Heart right ventricle (tissue), 16 donors: ENCODE measurements at regions not wholly inside any gene's neighbourhood (a gene's known extent, or its start where the extent isn't known, plus 50 kb on each side); places are given as distances from the start of the nearest gene placed in this dataset.

Experiments
- ATAC-seq, 8 donors: fragments of 200-7000 bp; cut with Tn5 transposase; one replicate each; pipeline ENCODE4 v1.9.1; 2020; ENCODE audit warnings: mild to moderate bottlenecking in 8 of 8, moderate library complexity in 8 of 8, moderate number of reproducible peaks in 1 of 8
- DNase-seq, 2 donors: peaks; one replicate each; pipeline ENCODE4 v3.0.0-alpha.2; 2020
- H3K27ac ChIP-seq, 10 donors: fragments of 200-600 bp; sonication (generic) in 2 of 10; one replicate each; pipeline versions ENCODE4 v1.5.0 to v1.8.0; 2020 to 2022; ENCODE audit warnings: mild to moderate bottlenecking in 3 of 10
- H3K27me3 ChIP-seq, 7 donors: fragments of 200-600 bp; one replicate each; pipeline ENCODE4 v1.8.0; 2021 to 2022; ENCODE audit warnings: mild to moderate bottlenecking in 2 of 7
- H3K36me3 ChIP-seq, 9 donors: fragments of 200-600 bp; sonication (generic) in 1 of 9; one replicate each; pipeline versions ENCODE4 v1.5.0 to v1.8.0; 2020 to 2022; ENCODE audit warnings: mild to moderate bottlenecking in 2 of 9
- H3K4me1 ChIP-seq, 9 donors: fragments of 200-600 bp; sonication (generic) in 1 of 9; one replicate each; pipeline versions ENCODE4 v1.5.0 to v1.8.0; 2020 to 2022; ENCODE audit warnings: mild to moderate bottlenecking in 4 of 9
- H3K4me3 ChIP-seq, 10 donors: fragments of 200-600 bp; sonication (generic) in 2 of 10; one replicate each; pipeline versions ENCODE4 v1.5.0 to v1.8.0; 2020 to 2022; ENCODE audit warnings: mild to moderate bottlenecking in 7 of 10, moderate library complexity in 2 of 10
- H3K9me3 ChIP-seq, 11 donors: fragments of 200-600 bp in 10 of 11; sonication (generic) in 2 of 11; one replicate each; pipeline versions ENCODE4 v1.5.0 to v1.8.0; 2013 to 2022; ENCODE audit warnings: mild to moderate bottlenecking in 2 of 11, control low read depth in 1 of 11, moderate library complexity in 1 of 11
- CTCF ChIP-seq, 9 donors: fragments of 200-600 bp; sonication (generic) in 2 of 9; IDR thresholded peaks; one replicate each; pipeline versions ENCODE4 v1.5.0 to v1.8.0; 2021 to 2022; ENCODE audit warnings: antibody characterized with exemption in 9 of 9, mild to moderate bottlenecking in 5 of 9, moderate library complexity in 1 of 9
- WGBS, 2 donors: extraction: QIAGEN DNeasy Blood & Tissue Kit; methylation state at CpG; one replicate each; pipeline ENCODE4 v1.1.7; 2013; ENCODE audit warnings: inconsistent platforms in 1 of 2; 5-methylcytosine and 5-hydroxymethylcytosine counted together
- intact Hi-C, 10 donors: fragments of 100-400 bp; cut with DNase I; formaldehyde crosslinking; loops; one replicate each; pipeline versions ENCODE4 v1.11.1 to v1.14.2; 2022
- donor health status: Arrhythmogenic right ventricular cardiomyopathy.
- donor health status: ischemic (EF 13 %, LVEDD 7.1; RV severe dilation, severe dysfunction).
- donor health status: healthy with polysubstance abuse.
- donor health status: DM: no; HTN: yes; CAD: no.
- donor health status: DM: no; HTN: no; CAD: no.
- donor health status: ischemic (EF 25% LVEDD 6.9; RV normal size, moderate dysfunction).
- donor health status: ischemic (EF 25% LVEDD 5.7; RV mildly dilated, moderate dysfunction).
- donor health status: healthy.
- donor health status: DM: yes; HTN: yes; CAD: no.
- donor health status: Ischemic cardiomyopathy.
- donor health status: ischemic (EF 35%, LVEDD 5.7; RV mildly dilated, moderate dysfunction).
- donor health status: nonischemic (EF 11% LVEDD 7.7; RV severe dilation, severe dysfunction).
- donor health status: DM: yes; HTN: yes; CAD: no.
- donor health status: PGD.
- donor health status: ischemic (EF 29% LVEDD 5.4; RV normal size, mild dysfunction).
- donor health status: nonischemic (EF 23%, LVEDD 6.1; RV moderate dilation, normal function).

- WGBS, 2 donors, result 84 to 89% methylated on average over 2 of the region's 2 CpGs
- no peak for TF ChIP-seq CTCF (IDR thresholded peaks at IDR 0.05)
- Histone ChIP-seq H3K9me3 (no peaks in the 10 kb centered on the region), H3K4me1 (no peaks in the 10 kb centered on the region), H3K27ac (no peak overlapping the region), H3K4me3 (no peak overlapping the region), H3K27me3 (no peaks in the 10 kb centered on the region), H3K36me3 (no peaks in the 10 kb centered on the region)
- ATAC-seq (no peak), DNase-seq (no peak)
- intact Hi-C loops, result no loop called here
These were observed 662.2 kb downstream of the TOX3 start for GRCh38 chr16:51884773-51885172.

- 79 to 82% methylated on average over 3 of the region's 3 CpGs for WGBS, 2 donors
- Histone ChIP-seq H3K27ac (no peak overlapping the region), H3K27me3 (no peaks in the 10 kb centered on the region), H3K4me3 (no peak overlapping the region), H3K9me3 (no peaks in the 10 kb centered on the region), H3K4me1 (no peaks in the 10 kb centered on the region), H3K36me3 (no peaks in the 10 kb centered on the region)
- DNase-seq (no peak), ATAC-seq (no peak)
- TF ChIP-seq CTCF (IDR thresholded peaks at IDR 0.05), result no peak
- intact Hi-C loops, result no loop called here
These were observed 665.2 kb downstream of the TOX3 start for GRCh38 chr16:51881731-51882130.

GRCh38 chr16:51880776-51881175, 666.2 kb downstream of the TOX3 start:
- Histone ChIP-seq H3K9me3 (no peaks in the 10 kb centered on the region), H3K36me3 (no peaks in the 10 kb centered on the region), H3K27ac (no peak overlapping the region), H3K4me3 (no peak overlapping the region), H3K27me3 (no peaks in the 10 kb centered on the region), H3K4me1 (no peaks in the 10 kb centered on the region)
- ATAC-seq (peak in 1 of 8 donors; percentile 19), DNase-seq (no peak)
- no peak for TF ChIP-seq CTCF (IDR thresholded peaks at IDR 0.05)
- WGBS, 2 donors, result 29 to 39% methylated on average over 4 of the region's 4 CpGs
- intact Hi-C loops, result no loop called here

- no peaks in the 10 kb centered on the region for H3K36me3 ChIP-seq
- no peak overlapping the region for H3K4me3 ChIP-seq
- ATAC-seq (no peak), DNase-seq (no peak)
- no peak for TF ChIP-seq CTCF (IDR thresholded peaks at IDR 0.05)
- no peak overlapping the region for H3K27ac ChIP-seq
- intact Hi-C loops, result no loop called here
- H3K27me3 ChIP-seq, result no peaks in the 10 kb centered on the region
- WGBS, 2 donors, result 68 to 69% methylated on average over 5 of the region's 5 CpGs
- H3K9me3 ChIP-seq, result peaks cover 0 to 4% (median 0%) of the 10 kb centered on the region in 11 donors
- no peaks in the 10 kb centered on the region for H3K4me1 ChIP-seq
These were observed 669.3 kb downstream of the TOX3 start for GRCh38 chr16:51877686-51878085.

- H3K4me3 ChIP-seq, result no peak overlapping the region
- no peak for TF ChIP-seq CTCF (IDR thresholded peaks at IDR 0.05)
- H3K4me1 ChIP-seq, result no peaks in the 10 kb centered on the region
- 63 to 64% methylated on average over 3 of the region's 3 CpGs for WGBS, 2 donors
- H3K27ac ChIP-seq, result no peak overlapping the region
- no peak for DNase-seq
- no peaks in the 10 kb centered on the region for H3K27me3 ChIP-seq
- peaks cover 0 to 4% (median 0%) of the 10 kb centered on the region in 11 donors for H3K9me3 ChIP-seq
- intact Hi-C loops, result no loop called here
- no peak for ATAC-seq
- H3K36me3 ChIP-seq, result no peaks in the 10 kb centered on the region
These were observed 670.0 kb downstream of the TOX3 start for GRCh38 chr16:51876934-51877333.
